GM12891 (cell line): ENCODE measurements at regions not wholly inside any gene's neighbourhood (a gene's known extent, or its start where the extent isn't known, plus 50 kb on each side); places are given as distances from the start of the nearest gene placed in this dataset.
"Not testable (repeated sequence)": the region's sequence is repeated elsewhere in the genome, so short reads cannot be mapped to it uniquely, and the experiment has no call there.

Experiments used
- POLR2A ChIP-seq: IDR thresholded peaks from 2 replicates; pipeline ENCODE4 v1.6.1; 2011; ENCODE audit warnings: low read depth, low read length, control low read depth
- POLR2AphosphoS5 ChIP-seq: IDR thresholded peaks from 2 replicates; pipeline ENCODE4 v1.6.1; 2011; ENCODE audit warnings: low read depth, low read length, control low read depth
- POU2F2 ChIP-seq: IDR thresholded peaks from 2 replicates; pipeline ENCODE4 v1.6.1; 2011; ENCODE audit warnings: low read depth, mild to moderate bottlenecking, control low read depth, low read length, moderate library complexity
- SPI1 ChIP-seq: IDR thresholded peaks from 2 replicates; pipeline ENCODE4 v1.6.1; 2011; ENCODE audit warnings: low read depth, low read length, control low read depth

DNA sequence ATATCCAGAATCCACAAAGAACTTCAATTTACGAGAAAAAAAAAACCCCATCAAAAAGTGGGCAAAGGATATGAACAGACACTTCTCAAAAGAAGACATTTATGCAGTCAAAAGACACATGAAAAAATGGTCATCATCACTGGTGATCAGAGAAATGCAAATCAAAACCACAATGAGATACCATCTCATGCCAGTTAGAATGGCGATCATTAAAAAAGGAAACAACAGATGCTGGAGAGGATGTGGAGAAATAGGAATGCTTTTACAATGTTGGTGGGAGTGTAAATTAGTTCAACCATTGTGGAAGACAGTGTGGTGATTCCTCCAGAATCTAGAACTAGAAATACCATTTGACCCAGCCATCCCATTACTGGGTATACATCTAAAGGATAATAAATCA lies 419.9 kb upstream of the DDI1 start:
- TF ChIP-seq POLR2A, POLR2AphosphoS5, POU2F2, SPI1: not testable (repeated sequence)
